Suppressor macrophage treated with lipopolysaccharide for 4 hours (primary cell): ENCODE measurements at regions not wholly inside any gene's neighbourhood (a gene's known extent, or its start where the extent isn't known, plus 50 kb on each side); places are given as distances from the start of the nearest gene placed in this dataset.

ENCODE experiments used
- DNase-seq: peaks from one replicate; pipeline ENCODE4 v3.0.0-alpha.2; 2020

DNA sequence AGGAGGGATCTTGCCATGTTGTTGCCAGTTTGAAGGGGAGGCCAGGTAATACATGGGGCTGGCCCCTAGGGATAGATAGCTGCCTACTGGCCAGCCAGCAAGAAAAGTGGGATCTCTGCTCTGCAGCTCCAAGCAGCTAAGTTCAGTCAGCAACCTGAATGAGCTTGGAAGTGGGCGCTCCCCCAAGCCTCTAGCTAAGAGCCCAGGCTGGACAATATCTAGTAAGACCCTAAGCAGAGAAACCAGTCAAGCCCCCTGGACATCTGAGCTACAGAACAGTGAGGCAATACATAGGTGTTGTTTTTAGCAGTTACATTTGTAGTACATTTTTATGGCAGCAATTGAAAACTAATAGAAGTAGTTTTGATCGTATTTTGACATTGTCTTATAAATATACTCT, 409.8 kb upstream of the SMIM21 start:
- no peak for DNase-seq

DNA sequence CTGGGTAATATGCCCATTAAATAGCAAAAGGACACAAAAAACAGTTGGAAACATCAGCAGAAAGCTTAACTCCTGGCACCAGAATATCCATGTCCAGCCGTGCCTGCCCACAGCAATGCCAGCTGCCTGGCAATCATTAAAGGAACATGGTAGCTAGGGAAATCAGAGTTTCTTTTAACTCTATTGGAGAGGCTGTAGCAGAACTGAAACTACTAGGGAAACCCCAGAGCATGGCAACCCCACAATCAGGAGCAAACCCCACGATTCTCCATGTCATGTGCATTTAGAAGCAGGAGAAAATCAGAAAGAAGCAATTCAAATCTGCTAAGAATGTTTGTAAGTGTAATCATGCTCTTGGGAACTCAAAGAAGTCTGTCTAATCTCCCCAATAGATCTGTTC, 409.0 kb upstream of the SMIM21 start:
- no peak for DNase-seq

DNA sequence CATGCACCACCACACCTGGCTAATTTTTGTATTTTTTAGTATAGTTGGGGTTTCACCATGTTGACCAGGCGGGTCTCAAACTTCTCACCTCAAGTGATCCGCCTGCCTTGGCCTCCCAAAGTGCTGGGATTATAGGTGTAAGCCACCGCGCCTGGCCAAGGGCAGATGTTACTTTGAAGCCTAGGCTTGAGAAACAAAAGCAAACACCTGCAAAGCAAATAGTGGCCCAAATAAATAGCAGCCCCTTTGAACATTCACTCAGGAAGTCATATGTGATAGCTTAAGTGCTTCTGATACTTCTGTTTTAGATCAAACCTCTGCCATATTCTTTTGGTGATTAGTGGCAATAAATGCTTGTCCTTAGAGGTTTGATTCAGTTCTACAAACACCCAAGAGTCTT, 404.5 kb upstream of the SMIM21 start:
- no peak for DNase-seq

DNA sequence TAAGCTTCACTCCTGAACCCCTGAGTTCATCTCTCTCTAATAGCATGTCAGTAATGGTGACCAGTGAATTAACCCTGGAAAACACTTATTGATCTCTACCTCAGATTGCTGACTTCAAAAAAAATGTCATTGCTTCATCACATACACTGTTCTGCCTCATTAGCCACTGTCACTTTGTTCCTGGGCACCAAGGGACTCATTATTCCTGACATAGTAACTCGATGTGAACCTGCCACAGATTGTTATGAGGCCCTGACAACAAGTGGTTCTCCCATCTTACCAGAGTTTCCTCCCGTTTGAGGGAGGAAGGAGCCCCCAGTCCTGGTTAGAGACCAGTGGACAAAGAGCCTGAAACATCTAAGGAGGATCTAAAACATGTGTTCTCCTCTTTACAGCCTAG, 403.3 kb upstream of the SMIM21 start:
- no peak for DNase-seq

DNA sequence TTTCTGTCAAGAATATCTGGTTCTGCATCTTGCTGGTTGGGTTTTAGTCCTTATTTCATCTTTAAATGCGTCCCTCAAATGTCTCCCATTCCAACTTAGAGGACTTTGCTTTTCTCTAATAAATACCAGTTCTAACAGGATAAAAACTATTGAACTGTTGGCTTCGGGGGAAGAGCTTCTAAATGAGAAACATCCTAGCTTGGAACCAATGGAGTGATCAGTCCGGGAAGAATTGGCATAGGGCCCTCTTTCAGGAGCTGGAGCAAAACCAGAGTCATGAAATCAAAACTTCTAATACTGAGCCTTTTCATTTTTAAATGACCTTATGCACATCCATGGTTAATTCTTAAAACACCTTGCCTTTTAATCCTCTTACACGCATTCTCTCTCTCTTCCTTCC, 401.6 kb upstream of the SMIM21 start:
- no peak for DNase-seq

DNA sequence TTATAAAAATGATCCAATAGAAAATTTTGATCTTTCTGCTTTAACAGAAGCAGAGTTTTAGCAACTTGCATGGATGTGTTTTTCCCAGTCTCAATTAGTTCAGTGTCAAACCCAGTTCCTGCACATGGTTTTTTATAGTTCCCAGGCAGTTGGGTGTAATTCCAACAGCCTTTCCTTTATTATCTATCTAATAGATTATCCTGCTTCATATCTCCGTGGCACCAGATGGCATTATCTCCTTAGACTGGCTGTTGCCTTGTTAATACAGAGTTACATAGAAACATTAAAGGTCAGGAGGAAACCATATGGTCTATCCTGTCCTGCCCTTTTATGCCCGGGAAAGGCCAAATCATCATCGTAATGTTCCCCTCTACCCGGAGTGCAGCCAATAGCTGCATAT, 400.9 kb upstream of the SMIM21 start:
- no peak for DNase-seq

DNA sequence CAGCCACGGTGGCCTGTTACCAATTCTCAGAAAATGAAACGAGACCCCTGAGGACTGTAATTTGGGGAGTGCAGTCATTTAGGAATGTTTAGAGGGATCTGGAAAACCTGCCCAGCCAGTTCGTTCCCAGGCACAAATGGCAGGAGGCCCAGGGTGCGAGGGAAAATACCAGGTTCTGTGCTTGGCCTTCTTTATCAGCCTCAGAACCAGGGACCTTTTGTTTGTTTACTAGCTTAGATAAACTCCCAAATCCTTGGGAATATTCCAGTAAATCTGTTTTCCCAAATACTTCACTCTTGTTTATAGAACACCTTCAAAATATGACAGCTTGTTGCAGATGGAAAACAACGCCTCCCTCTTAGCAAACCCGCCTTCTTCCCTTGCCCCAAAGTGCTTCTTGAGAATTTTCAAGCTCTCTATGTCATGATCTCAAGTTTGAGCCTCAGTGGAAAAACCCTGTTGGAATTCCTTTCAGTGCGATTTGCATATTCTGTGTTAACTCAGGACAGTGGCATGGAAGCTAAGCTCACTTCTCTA, 400.3 kb upstream of the SMIM21 start:
- DNase-seq, result no peak

DNA sequence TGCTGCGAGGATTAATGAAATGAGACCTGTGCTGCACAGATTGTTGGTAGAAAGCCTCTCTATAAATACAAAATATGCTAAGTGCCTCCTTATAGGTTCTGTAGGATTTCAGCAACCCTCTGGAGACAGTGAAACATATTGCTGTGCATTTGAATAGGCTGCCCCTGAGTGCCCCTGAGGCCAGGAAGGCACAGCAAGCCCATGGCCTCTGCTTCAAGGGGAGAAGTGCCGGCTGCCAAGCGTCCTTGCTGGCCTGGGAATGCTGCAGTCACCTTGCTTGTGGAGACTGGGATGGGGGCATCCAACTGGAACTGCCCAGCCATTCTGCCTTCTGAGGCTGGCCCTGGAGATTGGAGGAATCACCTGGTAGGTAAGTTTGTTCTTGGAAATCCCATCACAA, 397.2 kb upstream of the SMIM21 start:
- no peak for DNase-seq

DNA sequence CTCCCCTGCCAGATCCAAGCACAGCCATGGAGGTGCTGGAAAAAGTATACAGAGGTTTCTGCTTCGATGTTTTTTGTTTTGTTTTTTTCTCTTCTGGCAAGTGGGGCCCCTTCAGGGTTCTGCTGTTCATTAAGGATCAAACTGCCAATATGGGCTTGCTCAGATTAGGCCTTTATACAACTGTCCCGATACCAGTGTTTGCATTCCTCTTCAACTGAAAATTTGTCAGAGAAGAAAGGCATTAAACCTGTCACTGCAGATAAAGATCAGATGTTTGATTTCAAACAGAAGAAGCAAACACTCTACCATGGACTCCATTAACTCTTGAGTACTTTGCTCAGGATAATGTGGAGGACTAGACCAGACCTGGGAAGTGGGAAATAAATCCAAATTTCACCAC, 396.0 kb upstream of the SMIM21 start:
- DNase-seq, result no peak

DNA sequence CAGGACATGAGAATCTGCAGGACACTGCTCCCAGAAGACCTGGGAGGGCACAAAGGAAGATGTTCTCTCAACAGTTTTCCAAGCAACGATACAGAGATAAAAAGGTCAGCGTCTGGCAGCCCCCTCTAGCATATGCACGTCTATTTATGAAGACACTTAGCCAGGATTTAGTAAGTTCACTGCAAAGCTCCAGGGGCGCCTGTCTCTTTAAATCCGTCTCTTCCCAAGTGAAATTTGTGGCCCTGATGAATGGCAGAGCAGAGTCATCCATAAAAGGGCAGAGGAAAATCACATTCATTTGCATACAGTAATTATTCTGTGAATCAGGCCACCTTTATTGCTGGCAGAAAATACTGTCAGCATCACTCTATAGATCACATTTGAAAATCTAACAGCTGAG, 390.9 kb upstream of the SMIM21 start:
- DNase-seq, result no peak

DNA sequence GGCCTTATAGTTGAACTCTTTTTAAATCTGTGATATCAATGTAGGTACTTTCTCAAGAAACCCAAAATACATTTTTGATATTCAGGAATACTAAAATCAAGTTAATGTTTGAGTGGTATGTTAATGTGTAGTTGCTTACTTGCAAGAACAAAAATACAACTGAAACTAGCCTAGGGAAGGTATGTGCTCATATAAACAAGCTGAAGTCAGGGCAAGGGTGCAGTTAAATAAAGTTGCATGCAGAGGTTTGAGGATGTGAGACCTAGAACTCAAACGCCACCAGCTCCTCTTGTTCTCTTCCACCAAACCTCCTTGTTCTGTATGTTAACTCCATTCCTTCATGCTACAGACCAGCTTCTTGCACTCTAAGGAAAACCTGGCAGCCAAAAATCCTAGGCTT, 388.3 kb upstream of the SMIM21 start:
- DNase-seq, result no peak

DNA sequence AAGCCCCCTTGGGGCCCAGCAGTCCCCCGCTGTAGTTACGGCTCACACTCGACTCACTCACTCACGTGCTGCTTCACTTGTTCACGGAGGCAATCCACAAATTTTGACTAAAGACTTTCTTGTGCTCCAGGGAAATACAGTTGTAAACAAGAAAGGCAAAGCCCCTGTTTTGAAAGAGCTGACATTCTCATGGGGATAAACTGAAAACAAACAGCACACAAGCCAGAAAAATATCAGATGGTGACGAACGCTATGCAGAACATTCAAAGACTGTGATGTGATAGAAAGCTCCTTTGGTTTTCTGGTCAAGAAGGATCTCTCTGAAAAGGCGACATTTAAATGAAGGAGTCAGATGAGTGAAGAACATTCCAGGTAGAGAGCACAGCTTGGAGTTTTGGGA, 385.3 kb upstream of the SMIM21 start:
- no peak for DNase-seq

DNA sequence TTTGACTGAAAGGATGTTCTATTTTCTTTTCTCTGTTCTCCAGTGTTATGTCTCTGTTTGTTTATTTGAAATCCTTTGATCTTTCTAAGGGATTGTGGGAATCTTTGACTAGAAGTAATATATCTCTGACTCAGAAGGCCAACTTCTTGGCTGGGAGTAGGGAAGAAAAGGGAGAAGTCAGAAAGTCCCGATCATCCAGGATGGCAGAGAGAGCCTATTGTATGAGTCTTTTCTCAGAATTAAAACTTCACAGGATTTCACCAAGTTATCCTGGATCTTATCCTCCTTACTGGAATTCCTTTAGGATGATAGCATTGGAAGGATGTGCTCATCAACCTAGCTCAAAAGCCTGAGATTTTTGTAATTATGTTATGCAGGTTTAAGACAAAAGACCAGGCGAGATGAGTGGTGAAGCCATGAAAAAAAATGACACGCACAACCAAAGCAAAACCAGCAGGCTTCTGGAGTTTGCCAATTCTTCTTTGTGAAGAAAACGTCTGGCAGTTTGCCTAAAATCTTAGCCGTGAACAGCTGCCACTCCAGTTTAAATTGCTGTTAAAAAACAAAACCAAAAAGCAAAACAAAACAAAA, 383.6 kb upstream of the SMIM21 start:
- DNase-seq, result no peak

DNA sequence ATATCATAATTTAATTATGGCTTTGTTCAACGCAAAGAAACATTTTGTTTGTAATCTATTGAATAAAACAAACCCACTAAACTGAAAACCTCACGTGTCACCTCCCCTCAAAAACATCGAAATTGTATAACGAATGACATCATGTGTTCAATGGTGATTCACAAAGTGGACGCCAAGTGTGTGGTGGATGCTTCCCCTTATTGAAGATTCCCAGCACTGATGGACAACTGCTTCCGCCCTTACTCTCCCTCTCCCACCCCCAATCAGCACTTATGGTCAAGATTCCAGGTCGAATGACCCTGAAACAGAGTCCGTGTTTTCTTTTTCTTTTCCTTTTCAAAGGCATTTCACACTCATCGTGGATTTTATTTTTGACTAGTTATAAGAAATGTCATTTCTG, 383.0 kb upstream of the SMIM21 start:
- DNase-seq, result no peak

DNA sequence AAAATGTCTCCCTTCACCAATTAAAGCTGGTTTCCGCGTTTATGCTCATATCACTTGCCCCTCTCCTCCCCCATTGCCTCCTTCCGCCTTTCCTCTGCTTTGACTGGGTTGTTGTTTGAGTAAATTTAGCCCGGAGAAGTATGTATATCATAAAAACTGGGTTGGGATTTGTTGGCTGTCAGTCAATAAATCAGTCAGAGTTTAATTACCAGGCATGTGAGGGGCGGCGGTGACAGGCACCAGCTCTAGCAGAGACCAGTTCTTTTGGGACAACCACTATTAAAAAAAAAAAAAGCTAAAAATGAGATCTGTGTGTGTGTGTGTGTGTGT, 382.4 kb upstream of the SMIM21 start:
- no peak for DNase-seq

DNA sequence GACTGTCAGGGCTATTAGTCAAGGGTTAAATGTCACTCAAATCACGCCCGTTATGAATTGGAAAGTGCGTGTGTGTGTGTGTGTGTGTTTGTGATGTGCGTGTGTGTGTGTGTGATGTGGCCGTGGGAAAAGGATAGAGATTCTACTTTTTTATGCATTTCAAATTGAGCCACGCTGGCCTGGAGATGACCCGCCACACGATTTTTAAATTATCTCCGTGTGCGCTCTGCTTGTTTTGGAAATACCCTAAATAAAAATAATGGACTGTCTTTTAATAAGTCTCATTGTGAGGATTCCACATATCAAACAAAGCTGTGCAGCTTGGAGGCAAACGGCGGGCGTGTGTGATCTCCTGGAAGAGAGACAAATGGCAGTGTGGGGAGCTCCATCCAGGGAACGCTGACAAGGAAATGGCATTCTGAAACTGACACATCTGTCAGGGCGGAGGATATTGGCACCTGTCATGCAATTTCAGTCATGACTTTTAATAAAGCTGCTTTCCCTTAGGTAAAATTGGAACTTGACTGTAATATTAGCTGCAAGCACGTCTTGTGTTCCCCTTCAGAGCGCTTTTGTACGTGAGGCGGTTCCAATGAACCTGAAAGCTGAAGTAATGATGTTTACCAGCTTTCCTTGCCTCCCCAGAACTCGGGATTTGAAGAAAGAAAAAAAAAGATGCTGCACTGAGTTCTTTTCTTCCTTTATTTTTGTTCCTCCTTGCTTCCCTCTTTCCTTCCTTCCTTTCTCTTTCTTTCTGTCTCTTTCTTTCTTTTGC, 381.8 kb upstream of the SMIM21 start:
- DNase-seq, result no peak

DNA sequence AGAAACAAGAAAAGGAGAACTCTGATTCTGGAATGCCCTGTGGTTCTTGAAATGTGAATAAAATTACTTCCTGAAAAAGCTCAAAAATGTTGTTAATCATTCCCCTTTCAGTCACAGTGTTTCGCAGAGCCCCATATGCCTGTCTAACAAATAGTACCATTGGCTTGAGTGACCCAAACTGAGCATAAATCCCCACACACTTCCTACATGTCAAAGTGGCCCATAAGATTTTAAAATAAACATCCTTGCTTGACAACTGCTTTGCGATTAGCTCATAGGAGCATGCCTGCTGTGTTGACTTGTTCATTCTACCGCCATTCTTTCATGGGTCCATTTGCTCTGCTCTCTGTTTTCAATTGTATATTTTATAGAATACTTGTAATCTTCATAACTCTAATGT, 377.8 kb upstream of the SMIM21 start:
- DNase-seq, result no peak

DNA sequence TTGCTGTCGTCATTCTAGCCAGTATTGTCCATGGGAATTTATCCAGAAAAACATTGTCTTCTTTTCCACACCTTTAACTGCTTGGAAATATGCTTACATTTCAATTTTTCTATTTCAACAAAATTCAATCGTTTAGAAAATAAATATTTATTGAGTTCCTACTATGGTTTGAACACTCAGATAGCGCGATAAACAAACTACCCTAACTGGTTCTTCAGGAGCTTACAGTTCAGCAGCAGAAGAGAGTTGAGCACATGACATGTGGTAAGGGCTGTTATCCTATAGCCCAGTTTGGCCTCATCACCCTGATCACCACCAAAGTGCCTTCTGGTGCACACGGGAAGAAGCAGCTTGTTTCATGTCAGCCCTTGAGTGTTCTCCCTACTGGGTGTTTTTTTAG, 375.2 kb upstream of the SMIM21 start:
- DNase-seq, result no peak

DNA sequence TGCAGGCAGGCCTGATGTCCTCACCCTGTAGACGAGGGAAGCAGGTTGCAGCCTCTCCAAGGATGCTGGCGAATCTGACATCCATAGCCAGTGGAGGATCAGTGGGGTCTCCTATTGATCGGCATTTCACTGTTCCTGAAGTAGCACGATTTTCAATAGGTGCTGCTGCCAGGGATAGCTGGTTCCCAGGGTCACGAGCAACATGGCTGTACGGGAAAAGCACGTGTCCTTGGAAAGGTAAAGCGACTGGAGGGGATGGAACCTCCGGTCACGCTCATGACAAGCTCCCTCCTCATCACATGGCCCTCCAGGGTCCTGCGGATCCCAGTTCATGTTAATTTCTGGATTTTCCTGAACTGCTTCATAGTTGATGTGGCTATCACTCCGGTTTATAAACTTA, 373.7 kb upstream of the SMIM21 start:
- DNase-seq, result no peak

DNA sequence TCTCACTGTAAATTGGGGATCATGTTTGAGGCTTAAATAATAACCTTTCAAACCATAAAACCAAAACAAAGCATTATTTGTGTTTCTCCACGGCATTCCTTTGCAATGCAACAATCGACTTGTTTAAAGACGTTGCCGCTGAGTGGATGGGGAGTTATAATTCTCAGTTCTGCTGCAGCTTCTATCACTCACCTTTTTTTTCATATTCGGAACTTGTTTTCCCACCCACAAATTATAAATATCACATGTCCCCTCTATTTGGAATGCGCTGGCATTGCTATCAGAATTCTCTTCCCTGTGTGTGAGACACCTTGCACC, 372.8 kb upstream of the SMIM21 start:
- DNase-seq, result no peak

DNA sequence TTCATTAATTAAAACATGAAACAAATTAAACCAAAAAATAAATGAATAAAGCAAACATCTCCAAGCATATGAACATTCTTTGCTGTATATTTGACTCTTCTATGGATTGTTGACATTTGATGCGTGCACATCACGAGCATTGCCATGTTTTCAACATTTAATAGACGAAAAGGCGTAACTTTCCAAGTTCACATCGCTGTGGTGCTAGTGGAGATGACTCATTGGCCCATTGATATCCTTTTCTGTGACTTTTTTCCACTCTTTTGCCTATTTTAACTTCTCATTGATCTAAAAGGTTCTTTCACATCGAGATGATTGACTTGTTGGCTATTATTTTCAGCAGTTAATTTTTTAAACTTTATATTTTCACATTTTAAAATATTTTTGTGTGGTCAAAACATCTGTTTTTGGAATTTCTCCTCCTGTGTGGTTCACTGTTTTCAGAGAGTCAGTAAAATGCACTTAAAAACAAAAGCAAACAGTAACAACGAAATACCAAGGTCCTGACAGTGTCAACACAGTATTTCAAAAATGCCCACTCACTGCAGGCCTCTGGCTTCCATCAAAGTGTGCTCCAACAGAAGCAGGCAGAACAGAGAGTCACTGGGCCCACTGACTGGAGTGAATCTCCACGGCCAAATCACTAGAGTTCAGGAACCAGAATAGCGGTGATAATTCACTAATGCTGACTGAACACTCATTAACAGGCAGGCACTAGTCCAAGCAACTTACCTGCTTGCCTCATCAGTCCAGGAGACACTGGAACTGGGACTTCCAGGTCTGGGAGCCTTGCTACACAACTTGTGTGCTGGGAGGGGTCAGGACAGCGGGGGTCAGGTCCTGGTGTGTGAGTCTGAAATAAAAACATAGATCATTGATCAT, 372.2 kb upstream of the SMIM21 start:
- no peak for DNase-seq

DNA sequence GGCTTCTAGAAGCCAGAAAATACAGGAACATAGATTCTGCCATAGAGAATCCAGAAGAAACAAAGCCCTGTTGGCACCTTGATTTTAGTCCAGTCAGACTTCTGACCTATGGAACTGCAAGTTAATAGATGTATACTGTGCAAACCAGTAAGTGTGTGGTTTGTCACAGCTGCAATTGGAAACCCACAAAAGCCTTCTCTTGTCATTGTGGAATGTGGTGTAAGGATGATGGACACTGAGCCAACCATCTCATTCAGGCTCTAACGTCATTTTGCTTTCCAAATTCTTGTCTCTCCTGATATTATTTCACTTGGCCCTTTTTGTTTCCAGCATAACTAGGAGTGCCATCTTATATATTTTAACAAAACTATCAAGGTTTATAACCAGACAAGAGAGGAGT, 369.5 kb upstream of the SMIM21 start:
- DNase-seq, result no peak

DNA sequence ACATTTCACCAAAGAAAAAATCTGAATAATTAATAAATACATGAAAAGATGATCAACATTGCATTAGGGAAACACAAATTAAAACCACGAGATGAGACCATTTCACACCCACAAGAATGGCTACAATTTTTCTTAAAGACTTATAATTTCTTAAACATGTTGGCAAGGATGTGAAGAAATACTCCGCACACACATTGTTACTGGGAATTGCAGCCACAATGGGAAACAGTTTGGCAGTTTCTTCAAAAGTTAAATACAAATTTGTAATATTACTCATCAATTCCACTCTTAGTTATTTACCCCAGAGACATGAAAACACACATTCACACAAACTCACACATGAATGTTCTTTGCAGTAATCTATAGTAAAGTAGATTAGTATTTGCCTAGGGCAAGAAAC, 363.3 kb upstream of the SMIM21 start:
- DNase-seq, result no peak

DNA sequence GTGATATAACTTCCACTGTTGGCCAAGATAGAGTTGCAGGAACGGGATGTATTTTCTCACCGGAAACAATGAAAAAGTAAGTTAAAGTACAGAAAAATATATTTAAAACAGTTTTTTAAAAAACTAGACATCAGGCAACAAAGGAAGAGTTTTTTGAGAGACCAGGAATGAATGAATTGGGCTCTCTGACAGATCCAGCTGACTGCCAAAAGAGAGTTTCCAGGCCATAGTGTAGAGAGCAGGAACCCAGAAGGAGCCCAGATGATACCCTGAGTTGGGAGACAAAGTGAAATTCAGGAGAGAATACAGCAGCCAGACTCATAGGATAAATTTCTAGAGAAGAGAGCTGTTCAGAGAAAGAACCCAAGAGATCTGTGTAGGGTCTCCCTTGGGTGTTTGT, 362.6 kb upstream of the SMIM21 start:
- no peak for DNase-seq
